Mucosa of rectum (tissue), 2 donors: ENCODE measurements at regions not wholly inside any gene's neighbourhood (a gene's known extent, or its start where the extent isn't known, plus 50 kb on each side); places are given as distances from the start of the nearest gene placed in this dataset.

Experiments
- H3K27ac ChIP-seq, 2 donors: one replicate each; pipeline ENCODE4 v1.7.0; 2013; ENCODE audit warnings: inconsistent platforms in 2 of 2, low read depth in 2 of 2, low read length in 2 of 2
- H3K27me3 ChIP-seq, 2 donors: one replicate each; pipeline ENCODE4 v1.7.0; 2013; ENCODE audit warnings: low read length in 2 of 2; ENCODE audit not compliant: control insufficient read depth in 2 of 2, insufficient read depth in 2 of 2
- H3K36me3 ChIP-seq, 2 donors: one replicate each; pipeline ENCODE4 v1.7.0; 2013; ENCODE audit warnings: low read length in 2 of 2; ENCODE audit not compliant: control insufficient read depth in 2 of 2, insufficient read depth in 2 of 2
- H3K4me1 ChIP-seq, 2 donors: one replicate each; pipeline ENCODE4 v1.7.0; 2013; ENCODE audit warnings: low read length in 2 of 2, mild to moderate bottlenecking in 1 of 2; ENCODE audit not compliant: control insufficient read depth in 2 of 2, insufficient read depth in 2 of 2
- H3K4me3 ChIP-seq, 2 donors: one replicate each; pipeline ENCODE4 v1.7.0; 2013; ENCODE audit warnings: low read length in 2 of 2
- H3K9ac ChIP-seq, 2 donors: one replicate each; pipeline ENCODE4 v1.7.0; 2013; ENCODE audit warnings: low read length in 2 of 2, low read depth in 1 of 2, mild to moderate bottlenecking in 1 of 2
- H3K9me3 ChIP-seq, 2 donors: one replicate each; pipeline ENCODE4 v1.7.0; 2013; ENCODE audit warnings: low read length in 2 of 2; ENCODE audit not compliant: control insufficient read depth in 2 of 2
- donor health status: healthy.
- donor health status: Normal muscosa, but diverticular disease.

DNA sequence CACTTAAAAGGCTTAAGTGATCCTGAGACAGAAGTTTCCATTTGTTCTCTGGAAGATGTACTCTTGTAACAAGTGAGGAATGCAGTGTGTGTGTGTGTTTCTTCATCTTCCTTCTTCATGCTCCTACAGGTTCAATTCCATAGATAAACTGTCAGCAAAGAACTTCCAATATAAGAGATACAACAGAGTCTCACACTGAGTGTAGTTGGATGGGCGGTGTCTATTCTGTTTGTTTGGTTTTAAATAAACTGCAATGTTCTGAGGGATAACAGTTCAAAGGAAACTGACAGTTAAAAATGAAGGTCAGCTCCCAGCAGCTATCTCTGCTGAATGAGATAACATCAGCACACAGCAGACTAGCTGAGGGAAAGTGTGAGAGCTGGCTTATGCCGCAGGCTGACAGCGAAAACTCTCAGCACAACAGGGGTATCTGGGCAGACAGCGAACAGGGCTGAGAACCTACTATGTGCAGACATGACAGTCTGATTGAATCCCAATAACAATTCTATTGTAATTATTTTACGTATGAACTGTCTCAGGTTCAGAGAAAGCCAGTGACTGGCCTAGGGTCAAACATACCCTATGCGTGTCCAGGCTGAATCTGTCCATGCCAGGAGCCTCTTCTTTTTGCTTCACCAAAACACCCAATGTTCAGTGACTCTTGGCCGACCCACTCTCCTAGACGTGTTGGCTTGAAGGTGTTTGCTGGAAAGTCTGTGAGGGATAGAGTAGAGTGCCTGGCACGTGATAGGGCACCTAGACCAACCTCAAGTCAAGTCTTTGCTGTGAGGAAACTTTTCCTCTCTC, 201.9 kb upstream of the TRIB2 start:
- Histone ChIP-seq H3K4me1 (no peaks in the 10 kb centered on the region), H3K4me3 (no peak overlapping the region), H3K27me3 (no peaks in the 10 kb centered on the region), H3K36me3 (no peaks in the 10 kb centered on the region), H3K27ac (no peak overlapping the region), H3K9me3 (no peaks in the 10 kb centered on the region), H3K9ac (no peak overlapping the region)

DNA sequence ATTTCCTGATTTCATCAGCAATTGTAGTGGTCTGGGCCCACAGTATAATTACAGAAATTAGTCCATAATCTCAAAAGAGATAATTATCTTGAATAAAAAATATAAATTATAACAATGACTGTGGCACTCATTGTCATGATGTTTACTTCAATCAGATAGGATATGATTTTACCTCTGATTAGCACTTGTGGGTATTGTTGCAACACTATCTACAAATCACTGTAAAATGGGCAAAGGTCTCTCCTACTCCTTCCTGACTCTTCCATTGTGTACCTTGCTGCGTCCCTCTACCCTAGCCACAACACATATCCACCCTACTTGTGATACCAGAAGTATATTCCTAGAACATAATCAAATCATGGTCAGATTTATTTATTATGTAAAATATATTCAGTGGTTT, 200.9 kb upstream of the TRIB2 start:
- Histone ChIP-seq H3K9ac (no peak overlapping the region), H3K4me1 (no peaks in the 10 kb centered on the region), H3K36me3 (no peaks in the 10 kb centered on the region), H3K4me3 (no peak overlapping the region), H3K27me3 (no peaks in the 10 kb centered on the region), H3K9me3 (no peaks in the 10 kb centered on the region), H3K27ac (no peak overlapping the region)

DNA sequence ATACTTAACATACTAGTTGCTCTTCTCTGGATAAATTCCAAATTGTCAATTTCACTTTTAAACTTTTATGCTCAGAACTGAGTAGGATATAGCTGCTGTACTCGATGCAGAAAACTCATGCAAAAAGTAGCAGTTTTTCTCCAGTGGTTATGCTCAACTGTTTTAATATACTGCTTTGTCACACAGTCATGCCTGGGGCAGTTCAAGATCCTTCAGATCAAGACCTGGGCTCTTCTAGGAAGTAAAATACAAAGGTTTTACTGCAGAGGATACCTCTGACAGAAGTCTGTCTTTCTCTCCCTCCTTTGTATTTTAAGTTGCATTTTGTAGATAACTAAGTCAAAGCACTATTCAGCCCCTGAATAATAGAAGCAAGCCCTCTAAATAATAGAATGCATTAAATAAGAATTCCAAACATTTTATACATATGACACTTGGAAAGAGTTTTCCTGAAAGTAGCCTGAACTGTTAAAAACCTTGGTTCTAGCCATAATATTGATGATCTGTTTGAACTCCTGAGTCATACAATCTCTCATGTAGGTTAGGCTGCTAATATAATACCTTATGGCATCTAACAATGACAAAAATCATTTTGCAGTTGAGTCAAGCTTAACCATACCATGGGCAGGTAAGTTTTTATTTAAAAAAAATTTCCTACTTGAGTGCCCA, 183.3 kb upstream of the TRIB2 start:
- Histone ChIP-seq H3K9me3 (no peaks in the 10 kb centered on the region), H3K9ac (no peak overlapping the region), H3K4me3 (no peak overlapping the region), H3K27me3 (no peaks in the 10 kb centered on the region), H3K36me3 (no peaks in the 10 kb centered on the region), H3K27ac (no peak overlapping the region), H3K4me1 (no peaks in the 10 kb centered on the region)

DNA sequence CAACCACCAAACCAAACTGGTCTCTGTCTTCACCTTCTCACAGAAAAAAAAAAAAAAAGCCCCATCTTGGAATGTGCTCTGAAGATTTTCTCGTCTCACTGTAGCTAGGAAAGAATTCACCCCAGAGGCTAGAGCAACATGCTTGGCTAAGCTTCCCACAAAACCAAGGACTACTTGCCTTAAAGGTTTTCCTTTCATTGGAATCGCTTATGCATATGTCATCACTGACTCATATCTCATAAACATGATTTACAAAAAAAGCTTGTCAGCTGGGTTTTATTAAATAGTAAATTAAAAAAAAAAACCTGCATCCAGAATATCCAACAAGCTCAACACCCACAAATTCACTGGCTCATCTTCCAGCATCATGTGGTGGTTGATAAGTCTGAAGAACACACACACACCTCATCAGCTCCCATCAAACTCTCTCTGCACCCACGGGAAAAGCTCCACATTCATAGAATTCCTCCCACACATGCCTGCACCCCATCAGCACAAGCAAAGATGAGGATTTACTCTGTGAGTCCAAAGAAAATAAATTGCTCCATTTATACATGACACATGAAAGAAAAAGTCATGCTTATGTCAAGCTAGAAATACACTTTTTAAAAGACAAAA, 182.0 kb upstream of the TRIB2 start:
- H3K9me3 ChIP-seq, result no peaks in the 10 kb centered on the region
- H3K36me3 ChIP-seq, result no peaks in the 10 kb centered on the region
- H3K4me1 ChIP-seq, result no peaks in the 10 kb centered on the region
- no peaks in the 10 kb centered on the region for H3K27me3 ChIP-seq
- no peak overlapping the region for H3K4me3 ChIP-seq
- H3K9ac ChIP-seq, result no peak overlapping the region
- H3K27ac ChIP-seq, result no peak overlapping the region

DNA sequence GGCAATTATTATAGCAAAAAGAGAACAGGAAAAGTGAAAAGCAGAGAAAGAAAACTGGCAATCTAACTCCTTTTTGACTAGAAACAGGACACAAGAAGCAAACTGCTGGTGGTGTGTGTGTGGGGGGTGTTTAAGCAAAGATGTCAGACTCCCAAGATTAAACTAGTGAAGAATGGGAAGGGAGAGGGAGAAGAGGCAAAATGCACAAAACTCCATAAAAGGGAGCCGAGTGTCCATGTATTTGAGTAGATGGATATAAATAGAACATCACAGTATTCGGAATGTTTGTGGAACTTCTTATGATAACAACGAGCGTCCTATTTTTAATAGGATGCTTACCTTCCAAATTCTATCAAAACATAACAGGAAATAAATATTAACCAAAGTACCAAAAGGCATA, 179.8 kb upstream of the TRIB2 start:
- H3K36me3 ChIP-seq, result no peaks in the 10 kb centered on the region
- no peak overlapping the region for H3K27ac ChIP-seq
- no peak overlapping the region for H3K9ac ChIP-seq
- H3K27me3 ChIP-seq, result no peaks in the 10 kb centered on the region
- H3K9me3 ChIP-seq, result no peaks in the 10 kb centered on the region
- no peak overlapping the region for H3K4me3 ChIP-seq
- H3K4me1 ChIP-seq, result no peaks in the 10 kb centered on the region

DNA sequence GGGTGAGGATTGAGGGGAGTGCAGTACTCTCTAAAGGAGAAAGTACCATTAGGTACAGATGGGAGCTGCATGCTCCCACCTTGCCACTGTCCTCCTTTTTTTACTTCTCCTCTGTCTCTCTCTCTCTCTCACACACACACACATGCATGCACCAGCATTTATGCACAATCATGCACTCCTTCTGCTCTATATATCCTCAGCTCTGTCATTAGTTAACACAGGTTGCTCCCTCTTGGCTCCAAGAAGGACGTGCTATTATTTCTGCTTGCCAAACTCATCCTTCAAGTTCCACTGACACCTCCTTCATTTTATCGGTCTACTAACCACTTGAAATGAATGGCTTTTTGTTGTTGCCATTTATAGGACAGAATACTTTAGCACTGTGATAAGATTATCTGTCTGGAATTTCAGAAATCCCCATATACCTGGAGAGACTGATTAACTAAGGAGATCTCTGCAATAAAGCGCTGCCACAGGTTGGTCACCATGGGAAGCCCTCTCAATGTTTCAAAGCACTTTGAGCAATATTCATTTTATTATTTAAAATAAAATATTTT, 178.5 kb upstream of the TRIB2 start:
- Histone ChIP-seq H3K27me3 (no peaks in the 10 kb centered on the region), H3K9ac (no peak overlapping the region), H3K36me3 (no peaks in the 10 kb centered on the region), H3K4me1 (no peaks in the 10 kb centered on the region), H3K4me3 (no peak overlapping the region), H3K9me3 (no peaks in the 10 kb centered on the region), H3K27ac (no peak overlapping the region)

DNA sequence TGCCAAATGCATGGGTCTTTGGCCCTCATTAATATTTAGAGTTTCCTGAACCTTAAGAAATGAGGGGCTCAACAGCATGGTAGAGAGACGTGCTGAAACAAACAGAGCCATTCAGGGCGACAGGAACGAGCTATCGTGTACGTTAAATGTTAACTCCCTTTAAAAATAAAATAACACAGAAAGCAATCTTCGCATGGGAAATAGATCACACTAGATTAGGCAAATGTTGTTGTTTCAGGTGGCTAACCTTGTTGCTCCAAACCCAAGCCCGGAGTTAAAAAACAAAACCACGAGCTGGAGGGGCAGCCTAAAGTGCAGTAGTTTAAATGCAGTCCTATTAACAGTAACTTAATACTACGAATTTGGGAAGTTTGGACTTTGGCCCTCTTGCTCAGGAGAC, 177.4 kb upstream of the TRIB2 start:
- Histone ChIP-seq H3K4me1 (no peaks in the 10 kb centered on the region), H3K9me3 (no peaks in the 10 kb centered on the region), H3K4me3 (no peak overlapping the region), H3K27me3 (no peaks in the 10 kb centered on the region), H3K9ac (no peak overlapping the region), H3K27ac (no peak overlapping the region), H3K36me3 (no peaks in the 10 kb centered on the region)

DNA sequence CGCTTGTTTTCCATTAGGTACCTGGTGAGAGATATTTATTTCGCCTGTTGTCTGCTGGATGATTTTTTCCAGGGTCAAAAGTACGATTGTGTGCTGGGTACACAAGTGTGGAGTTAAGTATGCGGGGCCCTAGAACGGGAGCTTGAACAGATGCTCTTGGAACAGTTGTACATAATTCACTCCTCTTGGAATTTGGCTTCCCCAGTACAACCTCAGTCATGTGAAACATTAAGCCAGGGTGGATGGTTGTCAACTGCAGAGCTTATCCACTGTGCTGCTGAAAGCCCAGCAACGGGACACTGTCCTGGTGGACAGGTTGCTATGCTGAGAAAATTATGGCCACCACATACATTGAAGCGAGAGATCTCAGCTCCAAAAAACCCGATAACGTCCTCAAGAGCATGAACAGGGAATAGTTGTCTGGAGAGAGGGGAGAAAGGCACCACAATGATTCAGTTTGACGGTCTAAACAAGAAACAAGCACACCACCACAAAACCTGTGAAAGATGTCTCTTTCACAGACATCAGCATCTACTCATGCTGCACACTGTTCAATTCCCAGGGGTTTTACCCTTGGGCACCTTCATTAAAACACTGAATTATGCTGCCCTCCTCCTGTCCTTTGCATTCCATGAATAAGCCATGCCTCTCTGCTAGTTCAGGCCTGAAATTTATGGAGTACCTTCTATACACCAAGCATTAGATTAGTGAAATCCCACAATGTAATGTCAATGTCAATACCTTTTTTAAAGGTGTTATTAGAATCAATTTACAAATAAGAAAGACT, 176.8 kb upstream of the TRIB2 start:
- H3K9me3 ChIP-seq, result no peaks in the 10 kb centered on the region

DNA sequence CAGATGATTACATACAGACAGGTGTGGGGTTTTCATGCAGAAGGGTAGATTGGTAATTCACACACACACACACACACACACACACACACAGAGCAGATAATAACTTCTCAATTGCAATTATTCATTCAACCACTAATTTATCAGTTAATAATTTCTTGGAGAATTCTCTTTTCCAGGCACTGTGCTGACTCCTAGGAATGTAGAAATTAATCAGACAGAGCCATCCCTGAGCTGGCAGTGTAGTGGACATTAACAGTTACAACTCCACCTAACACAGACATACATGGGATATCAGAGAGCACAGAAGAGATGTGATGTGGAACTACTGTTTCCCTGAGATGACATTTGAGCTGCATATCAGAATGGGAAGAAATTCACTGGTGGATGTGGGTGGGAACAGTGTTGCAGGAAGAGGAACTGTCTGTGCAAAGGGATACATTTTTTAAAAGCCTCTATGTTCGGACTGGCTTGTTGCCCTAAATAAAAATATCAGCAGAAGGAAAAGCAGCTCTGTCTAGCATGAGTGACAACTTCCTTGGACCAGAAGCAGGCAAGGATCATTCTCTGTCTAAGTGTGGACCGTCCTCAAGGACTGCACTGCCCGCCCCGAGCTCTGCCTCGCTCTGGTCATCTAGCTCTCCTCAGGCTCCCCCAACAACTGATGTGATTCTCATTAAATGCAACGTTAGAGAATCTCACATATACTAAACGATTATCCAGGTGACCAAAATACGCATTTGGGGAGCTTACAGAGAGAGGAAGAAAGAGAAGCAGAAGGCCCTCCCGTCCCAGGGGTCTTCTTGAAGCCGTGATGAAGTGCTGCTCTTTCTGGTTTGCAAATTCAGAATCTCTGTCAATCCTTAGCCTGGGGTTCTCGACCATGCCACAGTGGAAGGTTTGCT, 173.4 kb upstream of the TRIB2 start:
- no peaks in the 10 kb centered on the region for H3K4me1 ChIP-seq
- H3K4me3 ChIP-seq, result no peak overlapping the region
- H3K9ac ChIP-seq, result no peak overlapping the region
- H3K27me3 ChIP-seq, result no peaks in the 10 kb centered on the region
- H3K36me3 ChIP-seq, result no peaks in the 10 kb centered on the region
- H3K27ac ChIP-seq, result no peak overlapping the region
- H3K9me3 ChIP-seq, result no peaks in the 10 kb centered on the region

More for the DNA sequence above, 176.8 kb upstream of the TRIB2 start:
- no peaks in the 10 kb centered on the region for H3K4me1 ChIP-seq
- H3K9ac ChIP-seq, result no peak overlapping the region
- no peak overlapping the region for H3K27ac ChIP-seq
- H3K36me3 ChIP-seq, result no peaks in the 10 kb centered on the region
- no peak overlapping the region for H3K4me3 ChIP-seq
- H3K27me3 ChIP-seq, result no peaks in the 10 kb centered on the region
